ENCODE measurements at regions not wholly inside any gene's neighbourhood (a gene's known extent, or its start where the extent isn't known, plus 50 kb on each side); places are given as distances from the start of the nearest gene placed in this dataset.
"Not testable (repeated sequence)": the region's sequence is repeated elsewhere in the genome, so short reads cannot be mapped to it uniquely, and the experiment has no call there.

- DNase-seq: no peak
Observed at GRCh38 chr21:22189278-22189677, 1191.1 kb downstream of the NCAM2 start.

GRCh38 chr21:22191581-22191980 is 1193.4 kb downstream of the NCAM2 start:
- DNase-seq: no peak

- DNase-seq: no peak
Observed at GRCh38 chr21:22192766-22193165, 1194.6 kb downstream of the NCAM2 start.

- not testable (repeated sequence) for DNase-seq
Observed at GRCh38 chr21:22194986-22195385, 1196.8 kb downstream of the NCAM2 start.

- no peak for DNase-seq
Observed at GRCh38 chr21:22200378-22201092, 1202.3 kb downstream of the NCAM2 start.

- DNase-seq: no peak
Observed at GRCh38 chr21:22201126-22201525, 1202.9 kb downstream of the NCAM2 start.

GRCh38 chr21:22201669-22202068 is 1203.5 kb downstream of the NCAM2 start:
- DNase-seq: no peak

GRCh38 chr21:22209304-22209700 is 1211.1 kb downstream of the NCAM2 start:
- DNase-seq: no peak

- DNase-seq: no peak
Observed at GRCh38 chr21:22211943-22212342, 1213.7 kb downstream of the NCAM2 start.

- DNase-seq: no peak
Observed at GRCh38 chr21:22223385-22223784, 1225.2 kb downstream of the NCAM2 start.

- no peak for DNase-seq
Observed at GRCh38 chr21:22224261-22224660, 1226.1 kb downstream of the NCAM2 start.

GRCh38 chr21:22225299-22225698 is 1227.1 kb downstream of the NCAM2 start:
- DNase-seq: no peak

GRCh38 chr21:22231013-22231412 is 1232.8 kb downstream of the NCAM2 start:
- no peak for DNase-seq

GRCh38 chr21:22235866-22236590 is 1237.8 kb downstream of the NCAM2 start:
- DNase-seq: no peak

- DNase-seq: no peak
Observed at GRCh38 chr21:22244516-22244915, 1246.3 kb downstream of the NCAM2 start.

GRCh38 chr21:22250355-22250754 is 1252.1 kb downstream of the NCAM2 start:
- DNase-seq: no peak

- DNase-seq: no peak
Observed at GRCh38 chr21:22253761-22254160, 1255.6 kb downstream of the NCAM2 start.

- DNase-seq: no peak
Observed at GRCh38 chr21:22258821-22259220, 1260.6 kb downstream of the NCAM2 start.

- no peak for DNase-seq
Observed at GRCh38 chr21:22260274-22260673, 1262.1 kb downstream of the NCAM2 start.

GRCh38 chr21:22263890-22264289 is 1265.7 kb downstream of the NCAM2 start:
- no peak for DNase-seq

GRCh38 chr21:22277341-22277740 is 1279.1 kb downstream of the NCAM2 start:
- DNase-seq: no peak

GRCh38 chr21:22278366-22278765 is 1280.2 kb downstream of the NCAM2 start:
- no peak for DNase-seq

GRCh38 chr21:22280851-22281250 is 1282.6 kb downstream of the NCAM2 start:
- DNase-seq: no peak

GRCh38 chr21:22288885-22289499 is 1290.8 kb downstream of the NCAM2 start:
- DNase-seq: no peak
